Epithelial cell of prostate (primary cell): ENCODE measurements at regions not wholly inside any gene's neighbourhood (a gene's known extent, or its start where the extent isn't known, plus 50 kb on each side); places are given as distances from the start of the nearest gene placed in this dataset.

Experiments
- DNase-seq: peaks from one replicate; pipeline ENCODE4 v3.0.0-alpha.2; 2011; ENCODE audit warnings: low read depth, low spot score
- H3K27ac ChIP-seq: fragments of 450-650 bp; 2 replicates; pipeline ENCODE4 v1.5.1; 2017; ENCODE audit warnings: mild to moderate bottlenecking

GRCh38 chr3:78130741-78131290, 1090.9 kb downstream of the ROBO2 start:
- no peak for DNase-seq
- no peak overlapping the region for H3K27ac ChIP-seq

- no peak for DNase-seq
- no peak overlapping the region for H3K27ac ChIP-seq
Observed at GRCh38 chr3:78134496-78134895, 1094.6 kb downstream of the ROBO2 start.

- peak; percentile 18 for DNase-seq
- peak overlapping the region; percentile 92 for H3K27ac ChIP-seq
Observed at GRCh38 chr3:78139166-78139565, 1099.3 kb downstream of the ROBO2 start.

DNA sequence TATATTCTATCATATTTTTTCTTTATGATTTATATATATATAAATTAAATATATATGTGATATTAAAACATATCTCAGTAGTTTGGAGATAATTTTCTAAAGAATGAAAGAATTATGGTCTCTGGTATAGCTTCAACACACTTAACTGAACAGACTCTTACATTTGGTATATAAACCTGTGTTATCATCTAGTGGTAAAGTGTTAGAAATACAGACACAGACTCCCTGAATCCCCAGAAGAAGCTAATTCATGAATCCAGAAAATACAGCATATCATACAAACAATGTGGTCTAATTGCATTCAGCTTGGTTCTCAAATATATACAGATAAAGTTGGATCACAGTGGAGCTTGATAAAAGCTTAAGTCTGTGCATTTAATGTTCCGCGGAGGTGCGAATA, 1100.4 kb downstream of the ROBO2 start:
- H3K27ac ChIP-seq: peak overlapping the region; percentile 92
- DNase-seq: no peak

DNA sequence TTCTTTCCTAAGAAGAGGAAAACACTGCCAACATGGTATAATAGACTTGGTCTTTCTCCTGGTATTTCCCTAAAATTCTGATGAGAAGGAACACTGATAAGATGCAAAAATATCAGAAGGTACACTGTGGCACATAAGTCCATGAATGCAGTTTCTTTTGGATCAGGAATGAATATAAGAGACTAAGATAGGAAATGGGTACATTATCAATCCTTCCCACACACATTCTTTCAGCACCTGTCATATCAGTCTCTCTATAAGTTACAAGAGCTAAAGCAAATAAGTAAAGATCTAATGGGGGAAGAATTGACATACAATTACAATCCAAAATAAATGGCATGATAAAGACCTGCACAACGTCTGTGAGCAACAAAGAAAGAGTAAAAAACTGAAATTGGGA, 1101.0 kb downstream of the ROBO2 start:
- DNase-seq: no peak
- H3K27ac ChIP-seq: peak overlapping the region; percentile 92

DNA sequence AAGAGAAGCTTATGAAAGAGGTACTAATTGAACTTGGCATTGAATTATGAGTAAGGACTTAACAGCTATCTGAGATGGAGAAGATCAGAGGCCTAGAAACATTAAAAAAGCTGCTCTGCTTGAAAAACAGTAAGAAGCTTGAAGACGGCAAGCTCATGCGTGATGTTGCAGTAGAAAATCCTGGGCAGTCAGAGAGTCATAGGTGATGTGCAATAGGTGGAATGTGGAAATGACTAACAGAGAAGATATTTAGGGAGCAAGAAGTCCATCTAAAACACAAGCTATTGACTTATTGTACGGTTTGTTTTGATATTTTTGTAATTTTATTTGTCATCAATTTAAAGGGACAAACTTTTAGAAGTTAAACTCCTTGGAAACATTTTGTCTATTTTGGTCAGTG, 1101.4 kb downstream of the ROBO2 start:
- peak overlapping the region; percentile 92 for H3K27ac ChIP-seq
- peak; percentile 57 for DNase-seq

DNA sequence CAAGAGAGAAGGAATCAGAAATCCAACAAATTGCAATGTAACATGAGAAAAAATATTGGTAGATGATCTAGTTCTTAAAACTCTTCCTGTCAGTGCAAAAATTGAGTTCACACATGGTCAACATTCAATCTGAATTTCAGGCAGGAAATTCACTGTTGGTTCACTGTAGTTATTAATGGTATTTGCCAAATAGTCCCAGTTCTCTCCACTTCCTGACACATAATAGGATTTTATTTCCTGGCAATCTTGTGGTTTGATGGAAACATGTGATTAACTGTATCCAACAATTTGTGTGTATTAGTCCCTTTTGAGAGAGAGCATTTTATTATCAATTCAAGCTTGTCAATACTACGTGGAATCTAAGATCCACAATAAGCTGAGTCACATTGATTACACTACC, 1103.1 kb downstream of the ROBO2 start:
- H3K27ac ChIP-seq: no peak overlapping the region
- no peak for DNase-seq

- no peak overlapping the region for H3K27ac ChIP-seq
- DNase-seq: no peak
Observed at GRCh38 chr3:78148986-78149717, 1109.3 kb downstream of the ROBO2 start.

- no peak overlapping the region for H3K27ac ChIP-seq
- no peak for DNase-seq
Observed at GRCh38 chr3:78153973-78154372, 1114.1 kb downstream of the ROBO2 start.

DNA sequence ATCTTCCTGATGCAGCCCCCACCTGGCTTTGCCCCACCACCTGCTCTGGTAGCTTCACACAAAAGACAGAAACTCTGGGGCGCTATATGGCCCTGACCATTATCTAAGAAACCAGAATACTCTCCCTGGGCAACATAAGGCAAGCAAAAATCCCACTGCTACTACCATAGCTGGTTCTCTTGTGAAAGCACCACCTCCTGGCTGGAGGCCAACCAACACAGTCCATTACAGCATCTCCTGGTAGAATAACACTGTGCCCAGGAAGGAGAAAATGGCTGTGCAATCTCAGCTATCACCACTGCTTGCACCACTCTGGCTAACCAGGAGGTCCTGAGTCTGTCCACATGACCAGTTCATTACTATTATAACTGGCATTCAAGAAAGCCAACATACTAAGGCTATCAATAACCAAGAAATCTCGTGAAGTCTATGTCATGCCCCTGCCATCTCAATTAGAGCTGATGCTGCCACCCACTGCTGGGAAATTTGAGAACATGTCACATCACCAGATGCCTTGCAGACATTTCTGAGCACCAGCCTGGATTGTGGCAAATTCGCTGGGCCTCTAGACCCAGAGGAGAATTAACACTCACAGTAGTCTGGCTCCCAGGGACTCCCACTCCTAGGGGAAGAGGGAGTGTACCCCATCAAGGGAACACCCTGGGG, 1114.8 kb downstream of the ROBO2 start:
- H3K27ac ChIP-seq: no peak overlapping the region
- DNase-seq: no peak

DNA sequence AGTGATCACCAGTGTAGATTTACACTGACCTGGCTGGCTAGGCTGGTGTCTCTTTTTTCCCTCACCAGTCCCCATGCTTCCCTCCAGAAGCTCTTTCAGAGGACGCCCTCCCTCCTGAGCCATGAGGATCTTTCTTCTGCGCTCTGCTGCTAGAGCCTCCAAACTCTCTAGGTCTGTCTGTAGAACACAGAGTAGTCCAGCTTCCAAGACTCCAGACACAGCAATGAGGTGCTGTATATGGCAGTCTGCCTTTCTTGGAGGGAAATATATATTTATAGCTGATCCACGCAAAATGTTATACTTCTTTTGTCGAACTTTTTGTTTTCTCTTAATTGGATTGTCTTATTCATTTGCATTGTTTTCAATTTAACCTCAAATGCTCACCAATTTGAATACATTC, 1121.8 kb downstream of the ROBO2 start:
- no peak for DNase-seq
- H3K27ac ChIP-seq: no peak overlapping the region

DNA sequence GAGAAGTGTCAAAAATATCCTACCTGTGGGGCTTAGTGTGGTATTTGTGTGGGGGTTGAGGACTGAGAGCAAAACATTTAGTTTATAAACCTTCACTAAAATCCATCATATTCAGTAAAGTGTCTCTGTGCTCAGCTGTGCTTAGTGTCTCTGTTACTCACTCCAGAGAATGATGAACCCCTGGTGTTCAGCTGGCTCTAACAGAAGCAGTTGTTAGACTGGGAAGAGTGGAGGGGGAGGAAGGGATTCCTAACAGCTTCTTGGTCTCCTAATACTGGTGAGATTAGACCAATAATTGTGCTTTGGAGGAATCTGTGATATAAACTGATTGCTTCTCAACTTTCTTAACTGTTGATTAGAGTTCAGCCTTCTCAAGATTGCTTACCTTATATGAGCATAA, 1123.5 kb downstream of the ROBO2 start:
- no peak for DNase-seq
- H3K27ac ChIP-seq: no peak overlapping the region

DNA sequence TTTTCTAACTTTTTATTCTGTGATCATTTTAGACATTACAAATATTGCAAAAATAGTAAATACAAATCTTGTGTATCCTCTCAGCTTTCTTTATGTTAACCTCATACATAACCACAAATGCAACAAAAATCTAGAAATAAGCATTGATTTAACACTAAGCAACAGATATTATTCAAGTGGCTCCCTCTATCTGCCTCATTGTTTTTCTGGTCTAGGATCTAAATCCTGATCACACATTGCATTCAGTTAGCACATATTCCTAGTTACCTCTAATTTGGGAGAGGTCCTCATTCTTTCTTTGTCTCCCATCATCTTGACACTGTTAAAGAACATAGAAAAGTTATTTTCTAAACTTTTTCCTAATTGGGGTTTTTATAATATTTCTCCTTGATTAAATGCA, 1126.0 kb downstream of the ROBO2 start:
- DNase-seq: no peak

GRCh38 chr3:78174821-78175220, 1134.9 kb downstream of the ROBO2 start:
- H3K27ac ChIP-seq: no peak overlapping the region
- DNase-seq: no peak

More for the DNA sequence above, 1126.0 kb downstream of the ROBO2 start:
- no peak overlapping the region for H3K27ac ChIP-seq

DNA sequence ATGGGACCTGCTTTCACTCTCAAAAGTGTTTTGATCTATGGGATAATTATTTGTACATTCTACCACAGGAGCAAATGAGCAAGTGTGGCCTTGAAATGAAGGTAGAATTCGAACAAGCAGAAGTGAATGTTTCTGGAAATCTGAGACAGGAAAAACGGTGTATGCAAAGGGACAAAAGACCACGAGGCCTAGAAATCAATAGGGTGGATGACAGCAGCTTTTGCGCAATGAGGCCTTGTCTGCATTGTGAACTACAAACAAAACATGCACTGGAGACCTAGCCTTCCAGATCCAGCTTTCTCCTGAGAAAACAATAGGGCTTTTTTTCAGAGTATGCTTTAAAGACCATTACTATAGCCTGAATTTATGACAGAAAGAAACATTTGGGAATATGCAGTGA, 1137.0 kb downstream of the ROBO2 start:
- DNase-seq: no peak
- H3K27ac ChIP-seq: no peak overlapping the region

GRCh38 chr3:78177780-78178179, 1137.9 kb downstream of the ROBO2 start:
- DNase-seq: no peak
- no peak overlapping the region for H3K27ac ChIP-seq

GRCh38 chr3:78178209-78178608, 1138.3 kb downstream of the ROBO2 start:
- H3K27ac ChIP-seq: no peak overlapping the region
- no peak for DNase-seq

DNA sequence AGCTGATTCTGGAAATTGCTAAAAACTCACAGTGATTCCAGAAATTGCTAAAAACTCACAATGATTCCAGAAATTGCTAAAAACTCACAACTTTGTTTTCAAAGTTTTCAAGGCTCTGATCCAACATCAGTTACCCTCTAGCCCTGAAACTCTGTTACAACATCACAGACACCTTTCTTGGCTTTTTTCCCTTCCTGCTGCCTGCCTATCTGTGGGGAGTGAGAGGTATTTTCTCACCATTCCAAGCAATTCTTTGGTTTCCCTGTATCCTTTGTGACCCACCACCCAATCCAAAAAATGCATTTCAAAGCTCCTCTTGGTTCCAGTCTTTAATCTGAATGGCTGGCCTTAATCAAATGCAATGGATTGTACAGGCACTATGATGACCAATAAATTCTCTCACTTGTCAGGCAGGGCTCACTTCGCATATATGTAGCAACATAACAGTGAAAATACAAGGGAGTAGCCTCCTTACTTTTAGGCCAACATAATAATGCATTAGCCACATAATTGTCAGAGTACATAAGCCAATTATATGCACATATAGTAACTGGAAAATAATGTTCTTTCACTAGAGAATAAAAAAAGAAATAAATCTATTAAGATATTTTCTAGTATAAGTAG, 1139.0 kb downstream of the ROBO2 start:
- no peak for DNase-seq
- H3K27ac ChIP-seq: no peak overlapping the region

GRCh38 chr3:78183906-78184599, 1144.2 kb downstream of the ROBO2 start:
- no peak for DNase-seq
- H3K27ac ChIP-seq: no peak overlapping the region

DNA sequence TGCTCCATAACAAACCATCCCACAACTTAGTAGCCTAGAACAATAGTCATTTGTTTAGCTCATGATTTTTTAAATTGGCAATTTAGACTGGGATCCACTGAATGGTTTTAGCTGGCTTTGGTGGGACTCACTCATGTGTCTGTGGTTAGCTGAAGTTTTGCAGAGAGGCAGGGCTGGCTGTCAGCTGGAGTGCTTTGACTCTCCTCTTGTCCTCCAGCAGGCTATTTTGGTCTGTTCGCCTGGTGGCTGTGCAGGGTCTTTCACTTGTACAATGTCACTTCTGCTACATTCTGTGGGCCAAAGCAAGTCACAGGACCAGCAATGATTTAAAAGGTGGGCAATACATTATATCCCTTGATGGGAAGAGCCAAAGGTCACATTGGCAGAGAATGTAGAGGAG, 1146.5 kb downstream of the ROBO2 start:
- no peak for DNase-seq

GRCh38 chr3:78201091-78201490, 1161.2 kb downstream of the ROBO2 start:
- no peak overlapping the region for H3K27ac ChIP-seq
- DNase-seq: no peak

More for the DNA sequence above, 1146.5 kb downstream of the ROBO2 start:
- H3K27ac ChIP-seq: no peak overlapping the region
